ENCODE measurements at regions not wholly inside any gene's neighbourhood (a gene's known extent, or its start where the extent isn't known, plus 50 kb on each side); places are given as distances from the start of the nearest gene placed in this dataset.
"Not testable (repeated sequence)": the region's sequence is repeated elsewhere in the genome, so short reads cannot be mapped to it uniquely, and the experiment has no call there.

GRCh38 chr7:67301667-67302066 is 305.0 kb downstream of the TYW1 start:
- DNase-seq (ENCODE audit: low spot score), result no peak

- DNase-seq (ENCODE audit: low spot score), result peak; percentile 100
These were observed 305.7 kb downstream of the TYW1 start for GRCh38 chr7:67302113-67303039.

GRCh38 chr7:67304846-67305245 is 308.2 kb downstream of the TYW1 start:
- not testable (repeated sequence) for DNase-seq (ENCODE audit: low spot score)

- DNase-seq (ENCODE audit: low spot score), result no peak
These were observed 309.7 kb downstream of the TYW1 start for GRCh38 chr7:67306331-67306730.

GRCh38 chr7:67309764-67310549 is 313.3 kb downstream of the TYW1 start:
- DNase-seq (ENCODE audit: low spot score), result no peak

- DNase-seq (ENCODE audit: low spot score), result no peak
These were observed 315.3 kb downstream of the TYW1 start for GRCh38 chr7:67311901-67312300.

- no peak for DNase-seq (ENCODE audit: low spot score)
These were observed 316.6 kb downstream of the TYW1 start for GRCh38 chr7:67313213-67313612.

- not testable (repeated sequence) for DNase-seq (ENCODE audit: low spot score)
These were observed 320.3 kb downstream of the TYW1 start for GRCh38 chr7:67316902-67317301.

- not testable (repeated sequence) for DNase-seq (ENCODE audit: low spot score)
These were observed 331.6 kb downstream of the TYW1 start for GRCh38 chr7:67328257-67328656.

- not testable (repeated sequence) for DNase-seq (ENCODE audit: low spot score)
These were observed 338.5 kb downstream of the TYW1 start for GRCh38 chr7:67335165-67335564.

GRCh38 chr7:67335663-67336062 is 339.0 kb downstream of the TYW1 start:
- not testable (repeated sequence) for DNase-seq (ENCODE audit: low spot score)

GRCh38 chr7:67338545-67338944 is 341.9 kb downstream of the TYW1 start:
- not testable (repeated sequence) for DNase-seq (ENCODE audit: low spot score)

GRCh38 chr7:67341153-67341768 is 344.6 kb downstream of the TYW1 start:
- DNase-seq (ENCODE audit: low spot score), result no peak

GRCh38 chr7:67343114-67343513 is 346.5 kb downstream of the TYW1 start:
- DNase-seq (ENCODE audit: low spot score), result no peak

GRCh38 chr7:67343572-67343971 is 346.9 kb downstream of the TYW1 start:
- DNase-seq (ENCODE audit: low spot score), result no peak

GRCh38 chr7:67344481-67345193 is 348.0 kb downstream of the TYW1 start:
- DNase-seq (ENCODE audit: low spot score), result no peak

GRCh38 chr7:67346126-67346525 is 349.5 kb downstream of the TYW1 start:
- DNase-seq (ENCODE audit: low spot score), result no peak

- no peak for DNase-seq (ENCODE audit: low spot score)
These were observed 350.2 kb downstream of the TYW1 start for GRCh38 chr7:67346876-67347275.

- DNase-seq (ENCODE audit: low spot score), result no peak
These were observed 351.5 kb downstream of the TYW1 start for GRCh38 chr7:67348171-67348570.

GRCh38 chr7:67357653-67358052 is 361.0 kb downstream of the TYW1 start:
- not testable (repeated sequence) for DNase-seq (ENCODE audit: low spot score)

GRCh38 chr7:67358316-67358715 is 361.7 kb downstream of the TYW1 start:
- DNase-seq (ENCODE audit: low spot score), result not testable (repeated sequence)
